Adrenal gland (tissue), 9 donors: ENCODE measurements at regions not wholly inside any gene's neighbourhood (a gene's known extent, or its start where the extent isn't known, plus 50 kb on each side); places are given as distances from the start of the nearest gene placed in this dataset.

Source experiments
- DNase-seq, 7 donors: peaks; one replicate each; pipeline ENCODE4 v3.0.0-alpha.2; 2019 to 2020
- H3K27ac ChIP-seq, 5 donors: fragments of 200-600 bp; sonication (generic) in 4 of 5; 1 replicate in 3 of 5; 2 replicates in 2 of 5; pipeline versions ENCODE4 v1.5.1 to v1.8.0; 2016 to 2020; ENCODE audit warnings: mild to moderate bottlenecking in 1 of 5
- H3K27me3 ChIP-seq: fragments of 200-600 bp; 2 replicates; pipeline ENCODE4 v1.8.0; 2021
- H3K36me3 ChIP-seq, 2 donors: fragments of 200-600 bp; replicated peaks in 1 of 2; 1 replicate in 1 of 2; 2 replicates in 1 of 2; pipeline versions ENCODE4 v1.5.1 to v1.8.0; 2018 to 2022
- H3K4me1 ChIP-seq, 2 donors: fragments of 200-600 bp; replicated peaks in 1 of 2; 1 replicate in 1 of 2; 2 replicates in 1 of 2; pipeline versions ENCODE4 v1.5.1 to v1.8.0; 2018 to 2021
- H3K4me3 ChIP-seq, 4 donors: fragments of 200-600 bp; sonication (generic) in 3 of 4; one replicate each; pipeline ENCODE4 v1.5.1; 2016 to 2018
- H3K9me3 ChIP-seq, 3 donors: fragments of 200-600 bp; sonication (generic) in 1 of 3; replicated peaks in 1 of 3; 1 replicate in 2 of 3; 2 replicates in 1 of 3; pipeline versions ENCODE4 v1.5.1 to v1.8.0; 2016 to 2021
- POLR2A ChIP-seq, 2 donors: fragments of 450-650 bp; IDR thresholded peaks; one replicate each; pipeline ENCODE4 v1.6.1; 2017; ENCODE audit warnings: antibody characterized with exemption in 2 of 2, mild to moderate bottlenecking in 2 of 2, moderate library complexity in 1 of 2
- WGBS, 4 donors: extraction: QIAGEN DNeasy Blood & Tissue Kit in 2 of 4; methylation state at CpG; one replicate each; pipeline versions ENCODE4 v1.1.5 to v1.1.7; 2013 to 2017; 5-methylcytosine and 5-hydroxymethylcytosine counted together
- intact Hi-C, 2 donors: fragments of 100-400 bp; cut with DNase I; formaldehyde crosslinking; loops; one replicate each; pipeline versions ENCODE4 v1.14.1 to v1.15.0; 2022 to 2023
- TF ChIP-seq, protein P1 (sequence below), 6 experiments: fragments of 450-650 bp in 4 of 6; fragments of 200-600 bp in 2 of 6; sonication (generic) in 1 of 6; IDR thresholded peaks; 1 replicate in 5 of 6; 2 replicates in 1 of 6; pipeline versions ENCODE4 v1.5.1 to v1.8.0; 2016 to 2021; ENCODE audit warnings: antibody characterized with exemption in 6 of 6, mild to moderate bottlenecking in 2 of 6, moderate library complexity in 1 of 6
- donor health status: healthy with polysubstance abuse.
- donor health status: Bipolar disorder and iron deficiency.
- donor health status: DM: yes; HTN: yes; CAD: no.
- donor health status: DM: no; HTN: no; CAD: no.
- donor health status: DM: no; HTN: no; CAD: no.

DNA sequence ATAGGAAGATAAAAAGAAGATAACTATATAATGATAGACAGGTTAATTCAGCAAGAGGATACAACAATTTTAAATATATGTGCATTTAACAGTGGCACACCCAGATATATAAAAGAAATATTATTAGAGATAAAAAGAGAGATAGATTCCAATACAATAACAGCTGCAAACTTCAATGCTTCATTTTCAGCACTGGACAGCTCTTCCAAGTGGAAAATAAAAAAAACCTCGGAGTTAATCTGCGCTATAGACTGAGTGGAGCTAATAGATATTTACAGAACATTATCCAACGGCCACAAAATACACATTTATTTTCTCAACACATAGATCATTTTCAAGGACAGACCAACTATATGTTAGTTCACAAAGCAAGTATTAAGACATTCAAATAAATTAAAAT is 1229.5 kb upstream of the CDH6 start:
- Histone ChIP-seq H3K9me3 (no peaks in the 10 kb centered on the region), H3K27ac (no peak overlapping the region), H3K36me3 (no peaks in the 10 kb centered on the region), H3K27me3 (no peaks in the 10 kb centered on the region), H3K4me1 (no peaks in the 10 kb centered on the region), H3K4me3 (no peak overlapping the region)
- no peak for TF ChIP-seq POLR2A (IDR thresholded peaks at IDR 0.05)
- DNase-seq: no peak
- WGBS, 4 donors: 24 to 41% (median 27%) methylated on average over 3 of the region's 3 CpGs
- intact Hi-C loops: no loop called here

DNA sequence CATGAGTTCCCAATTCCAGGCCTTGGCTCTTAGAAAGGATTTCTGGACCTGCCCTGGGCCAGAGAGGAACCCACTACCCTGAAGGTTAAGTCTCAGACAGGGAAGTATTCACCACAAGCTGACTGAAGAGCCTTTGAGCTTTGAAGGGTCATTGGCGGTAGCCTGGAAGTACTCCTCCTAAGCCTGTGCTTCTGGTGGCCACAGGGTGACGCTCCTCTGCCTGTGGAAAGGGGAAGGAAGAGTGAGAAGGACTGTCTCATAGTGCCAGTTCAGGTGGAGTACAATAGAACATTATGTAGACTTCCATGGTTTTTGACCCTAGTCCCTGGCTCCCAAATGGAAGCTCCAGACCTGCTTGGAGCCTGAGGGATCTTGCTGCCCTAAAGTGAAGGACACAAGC is 1233.2 kb upstream of the CDH6 start:
- DNase-seq: no peak
- WGBS, 4 donors: 71 to 89% (median 83%) methylated on average over 2 of the region's 2 CpGs
- Histone ChIP-seq H3K27ac (no peak overlapping the region), H3K9me3 (no peaks in the 10 kb centered on the region), H3K36me3 (no peaks in the 10 kb centered on the region), H3K4me1 (no peaks in the 10 kb centered on the region), H3K4me3 (no peak overlapping the region), H3K27me3 (no peaks in the 10 kb centered on the region)
- intact Hi-C loops: no loop called here
- no peak for TF ChIP-seq POLR2A (IDR thresholded peaks at IDR 0.05)
- TF ChIP-seq, protein P1, sequence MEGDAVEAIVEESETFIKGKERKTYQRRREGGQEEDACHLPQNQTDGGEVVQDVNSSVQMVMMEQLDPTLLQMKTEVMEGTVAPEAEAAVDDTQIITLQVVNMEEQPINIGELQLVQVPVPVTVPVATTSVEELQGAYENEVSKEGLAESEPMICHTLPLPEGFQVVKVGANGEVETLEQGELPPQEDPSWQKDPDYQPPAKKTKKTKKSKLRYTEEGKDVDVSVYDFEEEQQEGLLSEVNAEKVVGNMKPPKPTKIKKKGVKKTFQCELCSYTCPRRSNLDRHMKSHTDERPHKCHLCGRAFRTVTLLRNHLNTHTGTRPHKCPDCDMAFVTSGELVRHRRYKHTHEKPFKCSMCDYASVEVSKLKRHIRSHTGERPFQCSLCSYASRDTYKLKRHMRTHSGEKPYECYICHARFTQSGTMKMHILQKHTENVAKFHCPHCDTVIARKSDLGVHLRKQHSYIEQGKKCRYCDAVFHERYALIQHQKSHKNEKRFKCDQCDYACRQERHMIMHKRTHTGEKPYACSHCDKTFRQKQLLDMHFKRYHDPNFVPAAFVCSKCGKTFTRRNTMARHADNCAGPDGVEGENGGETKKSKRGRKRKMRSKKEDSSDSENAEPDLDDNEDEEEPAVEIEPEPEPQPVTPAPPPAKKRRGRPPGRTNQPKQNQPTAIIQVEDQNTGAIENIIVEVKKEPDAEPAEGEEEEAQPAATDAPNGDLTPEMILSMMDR (IDR thresholded peaks at IDR 0.05): no peak

DNA sequence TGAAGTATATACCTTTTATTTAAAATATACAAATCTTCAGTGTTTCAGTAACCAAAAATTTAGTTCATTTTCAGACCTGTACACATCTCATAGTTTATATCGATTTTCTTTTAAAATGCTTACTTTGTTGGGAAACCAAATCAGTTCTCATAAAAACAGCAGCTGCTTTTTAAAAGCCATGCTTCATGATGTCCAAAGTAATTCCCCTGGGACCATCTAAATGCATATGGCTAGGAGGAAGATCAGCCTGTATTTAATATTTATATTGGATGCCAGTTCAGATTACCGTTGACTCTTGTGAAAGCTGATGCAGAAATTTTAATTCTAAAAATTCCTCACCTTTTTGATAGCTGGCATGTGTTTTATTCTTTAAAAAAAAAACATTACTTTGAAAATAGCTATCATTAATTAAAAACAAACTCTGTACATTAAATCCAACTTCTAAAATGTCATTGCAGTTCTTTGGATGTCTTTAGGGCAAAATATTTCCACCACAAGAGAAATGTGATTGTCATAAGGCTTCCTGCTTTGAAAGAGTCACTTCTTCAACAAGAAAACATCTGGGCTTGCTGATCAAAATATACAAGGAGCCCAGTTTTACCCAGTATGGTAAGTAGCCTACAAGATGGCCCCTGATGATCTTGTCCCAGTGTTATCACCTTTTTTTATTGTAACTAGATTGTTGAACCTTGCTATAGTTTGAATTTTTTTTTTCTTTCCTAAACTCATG is 1242.9 kb upstream of the CDH6 start:
- DNase-seq: no peak
- H3K4me1 ChIP-seq: no peaks in the 10 kb centered on the region
- TF ChIP-seq, protein P1 (IDR thresholded peaks at IDR 0.05): no peak
- no peak for TF ChIP-seq POLR2A (IDR thresholded peaks at IDR 0.05)
- no peaks in the 10 kb centered on the region for H3K9me3 ChIP-seq
- no peaks in the 10 kb centered on the region for H3K36me3 ChIP-seq
- intact Hi-C loops: no loop called here
- H3K27me3 ChIP-seq: no peaks in the 10 kb centered on the region
- H3K27ac ChIP-seq: no peak overlapping the region
- 66 to 81% (median 73%) methylated on average over 2 of the region's 2 CpGs for WGBS, 4 donors
- H3K4me3 ChIP-seq: no peak overlapping the region

DNA sequence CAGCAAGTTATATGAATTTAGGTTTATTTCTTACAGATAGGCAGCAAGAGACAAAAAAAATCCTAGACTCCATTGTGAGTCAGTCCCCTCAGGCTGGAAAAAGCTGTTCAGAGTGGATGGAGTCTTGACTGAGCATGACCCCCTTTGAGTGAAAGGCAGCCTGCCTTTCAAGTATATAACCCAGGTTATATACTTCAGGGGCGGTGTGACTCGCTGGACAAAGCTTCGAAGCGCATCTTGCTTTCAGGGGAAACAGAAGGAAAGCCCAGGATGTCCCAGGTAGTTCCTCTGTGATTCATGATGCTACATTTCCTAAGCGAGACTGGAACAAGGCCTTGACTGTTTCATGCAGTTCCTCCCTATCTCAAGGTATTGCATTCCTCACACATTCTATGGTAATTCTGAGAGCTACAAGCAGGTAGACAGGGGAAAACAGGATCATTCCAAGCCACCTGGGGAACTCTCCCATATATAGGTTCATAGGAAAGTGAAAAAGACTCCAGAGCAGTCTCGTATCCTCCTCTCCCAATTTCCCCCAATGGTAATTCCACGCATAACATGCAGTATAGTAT is 1244.1 kb upstream of the CDH6 start:
- intact Hi-C loops: no loop called here
- Histone ChIP-seq H3K27me3 (no peaks in the 10 kb centered on the region), H3K36me3 (no peaks in the 10 kb centered on the region), H3K9me3 (no peaks in the 10 kb centered on the region), H3K4me3 (no peak overlapping the region), H3K27ac (no peak overlapping the region), H3K4me1 (no peaks in the 10 kb centered on the region)
- TF ChIP-seq, protein P1 (IDR thresholded peaks at IDR 0.05): no peak
- DNase-seq: no peak
- 79 to 88% (median 86%) methylated on average over 7 of the region's 7 CpGs for WGBS, 4 donors

DNA sequence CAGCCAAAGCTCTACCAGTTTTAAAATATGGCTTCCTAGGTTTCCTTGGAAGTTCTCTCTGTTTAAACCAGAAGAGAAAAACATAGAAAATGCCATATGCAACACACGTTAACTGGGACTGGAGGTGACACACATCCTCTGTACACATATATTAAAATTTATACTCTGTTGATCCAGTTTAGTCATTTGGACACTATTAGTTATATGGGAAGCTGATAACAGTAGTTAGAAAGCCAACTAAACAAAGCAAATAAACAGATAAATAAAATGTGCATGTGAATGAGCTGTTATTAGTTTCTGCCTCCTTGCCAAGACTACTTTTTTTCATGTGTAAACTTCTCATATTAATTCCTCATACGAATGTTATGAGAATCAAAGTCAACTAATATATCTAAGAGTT is 1249.2 kb upstream of the CDH6 start:
- intact Hi-C loops: no loop called here
- 70 to 84% (median 79%) methylated on average over 2 of the region's 2 CpGs for WGBS, 4 donors

More for the DNA sequence above, 1249.2 kb upstream of the CDH6 start:
- DNase-seq: no peak
- Histone ChIP-seq H3K4me1 (no peaks in the 10 kb centered on the region), H3K36me3 (no peaks in the 10 kb centered on the region), H3K27me3 (no peaks in the 10 kb centered on the region), H3K9me3 (no peaks in the 10 kb centered on the region), H3K4me3 (no peak overlapping the region), H3K27ac (no peak overlapping the region)
- TF ChIP-seq, protein P1 (IDR thresholded peaks at IDR 0.05): no peak
- no peak for TF ChIP-seq POLR2A (IDR thresholded peaks at IDR 0.05)
